HG02973 (cell line): ENCODE measurements at regions not wholly inside any gene's neighbourhood (a gene's known extent, or its start where the extent isn't known, plus 50 kb on each side); places are given as distances from the start of the nearest gene placed in this dataset.

Experiments used
- ATAC-seq: cut with Tn5 transposase; IDR thresholded peaks from one replicate; pipeline ENCODE4 v1.9.1; 2021; ENCODE audit warnings: moderate library complexity; ENCODE audit not compliant: unreplicated experiment

DNA sequence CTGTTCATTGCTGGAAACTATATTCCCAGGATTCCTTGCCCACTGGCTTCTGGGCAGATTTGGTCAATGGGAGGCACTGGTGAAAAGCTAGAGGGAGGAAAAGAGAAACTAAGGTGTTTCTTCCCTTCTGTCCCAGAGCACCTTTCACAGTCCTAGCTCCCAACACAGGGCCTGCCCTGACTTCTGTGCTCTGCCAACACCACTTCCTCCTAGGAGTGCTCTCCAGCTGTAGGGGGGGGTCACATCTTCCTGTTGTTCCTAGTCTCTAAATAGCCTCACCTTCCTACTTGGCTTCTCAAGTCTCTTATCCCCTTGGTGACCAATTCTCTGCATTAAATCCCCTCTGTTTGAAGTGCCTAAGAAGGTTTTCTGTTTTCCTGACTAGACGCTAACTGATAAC, 115.4 kb downstream of the ADRB2 start:
- no peak for ATAC-seq

DNA sequence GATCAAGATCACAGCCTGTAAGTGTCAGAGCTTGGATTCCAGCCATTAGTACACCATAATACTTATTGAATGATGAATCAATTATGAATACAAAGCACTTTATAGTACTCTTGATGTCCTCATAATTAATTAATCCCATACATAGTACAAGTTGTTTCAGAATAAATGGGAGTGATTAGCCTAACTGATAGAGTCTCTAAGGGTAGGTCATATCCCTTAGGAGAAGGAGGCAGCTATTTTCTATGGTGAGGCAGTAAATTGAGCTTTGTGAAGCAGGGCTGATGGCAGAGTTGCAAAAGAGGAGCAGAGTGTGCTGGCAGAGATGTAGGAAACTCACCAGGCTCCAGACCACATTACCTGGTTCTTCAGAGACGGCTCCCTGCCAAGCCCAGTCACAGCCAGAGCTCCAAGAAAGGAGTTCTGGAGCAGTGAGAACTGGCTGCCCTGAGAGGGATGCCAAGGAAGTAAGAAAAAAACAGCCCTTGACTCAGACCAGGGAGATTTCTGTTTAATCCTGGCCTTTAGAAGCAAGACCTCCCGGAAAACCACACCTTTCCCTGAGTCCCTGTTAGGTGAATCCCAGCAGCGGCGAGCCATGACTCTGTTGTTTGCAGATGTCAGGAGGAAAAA, 112.9 kb downstream of the SH3TC2 start:
- no peak for ATAC-seq

DNA sequence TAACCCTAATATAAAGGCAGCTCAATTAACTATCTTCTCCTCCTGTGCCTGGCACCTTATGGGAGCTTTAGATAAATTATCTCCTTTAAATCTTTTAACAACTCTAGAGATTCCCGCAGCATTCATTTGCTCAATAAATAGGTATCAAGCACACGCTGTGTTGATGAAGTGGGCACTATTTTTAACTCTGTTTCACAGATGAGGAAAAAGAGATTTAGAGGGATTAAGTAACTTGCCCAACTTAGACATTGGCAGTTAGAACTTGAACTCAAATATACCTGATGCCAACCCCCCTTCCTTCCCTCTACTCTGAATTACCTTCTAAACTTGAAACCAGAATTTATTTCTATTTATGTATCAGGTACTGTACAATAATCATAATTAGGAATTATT, 112.4 kb downstream of the SH3TC2 start:
- no peak for ATAC-seq

DNA sequence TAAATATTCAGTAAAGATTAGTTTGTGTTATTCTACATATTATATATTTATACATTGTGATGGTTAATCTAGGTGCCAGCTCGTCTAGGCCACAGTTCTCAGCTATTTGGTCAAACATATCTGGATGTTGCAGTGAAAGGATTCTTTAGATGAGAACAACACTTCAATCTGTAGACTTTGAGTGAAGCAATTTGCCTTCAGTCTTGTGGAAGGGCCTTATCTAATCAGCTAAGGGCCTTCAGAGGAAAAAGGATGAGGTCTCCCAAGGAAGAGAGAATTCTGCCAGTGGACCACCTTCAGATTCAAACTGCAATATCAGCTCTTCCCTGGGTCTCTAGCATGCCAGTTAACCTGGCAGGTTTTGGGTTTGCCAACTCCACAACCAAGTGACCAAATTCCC, 112.0 kb downstream of the SH3TC2 start:
- ATAC-seq: no peak

DNA sequence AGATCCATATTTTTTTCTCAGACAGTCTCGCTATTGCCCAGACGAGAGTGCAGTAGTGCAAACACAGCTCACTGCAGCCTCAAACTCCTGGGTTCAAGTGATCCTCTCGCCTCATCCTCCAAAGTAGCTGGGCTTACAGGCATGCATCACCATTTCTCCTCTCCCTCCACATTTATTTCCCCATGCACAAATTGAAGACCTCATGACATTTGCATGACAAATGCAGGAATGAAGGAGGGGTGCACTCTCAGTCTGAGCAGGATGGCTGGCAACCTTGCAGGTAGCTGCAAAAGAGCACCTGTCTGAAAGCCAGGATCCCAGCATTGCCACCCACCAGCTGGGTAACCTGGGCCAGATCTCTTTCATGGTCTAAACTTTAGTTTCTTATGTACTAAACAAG, 111.2 kb downstream of the SH3TC2 start:
- no peak for ATAC-seq

DNA sequence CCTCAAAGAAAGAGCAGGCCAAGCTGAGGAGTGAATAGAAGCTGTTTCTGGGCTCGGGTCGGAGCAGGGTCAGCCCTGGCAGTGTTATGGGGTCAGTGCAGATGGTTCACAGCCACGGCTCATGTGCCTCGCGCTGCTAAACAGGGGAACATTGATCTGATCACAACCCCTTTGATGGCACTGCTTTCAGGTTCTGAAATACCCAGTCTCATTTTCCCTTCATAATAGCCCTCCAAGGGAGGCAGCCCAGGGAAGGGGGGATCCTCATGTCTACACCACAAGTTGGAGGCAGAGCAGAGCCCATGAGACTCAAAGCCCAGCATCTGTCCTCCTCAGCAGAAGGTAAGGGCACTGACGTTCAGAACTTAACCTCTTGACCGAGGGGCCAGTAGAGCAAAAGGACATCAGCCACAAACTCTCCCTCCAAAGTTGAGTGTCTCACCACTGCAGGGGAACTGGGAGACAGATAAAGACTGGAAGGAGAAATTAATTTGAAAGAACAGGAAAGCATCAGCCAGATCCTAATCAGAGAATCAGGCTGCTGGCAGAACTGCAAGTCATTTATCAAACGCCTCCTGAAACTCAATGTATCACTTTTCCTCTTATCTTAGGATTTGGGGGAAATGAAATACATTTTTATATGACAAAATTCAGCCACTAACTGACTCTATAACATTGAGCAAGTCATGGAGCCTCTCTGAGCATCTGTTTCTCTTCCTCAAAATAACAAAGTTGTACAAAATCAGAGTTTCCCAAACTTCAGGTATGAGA, 110.6 kb downstream of the SH3TC2 start:
- no peak for ATAC-seq

DNA sequence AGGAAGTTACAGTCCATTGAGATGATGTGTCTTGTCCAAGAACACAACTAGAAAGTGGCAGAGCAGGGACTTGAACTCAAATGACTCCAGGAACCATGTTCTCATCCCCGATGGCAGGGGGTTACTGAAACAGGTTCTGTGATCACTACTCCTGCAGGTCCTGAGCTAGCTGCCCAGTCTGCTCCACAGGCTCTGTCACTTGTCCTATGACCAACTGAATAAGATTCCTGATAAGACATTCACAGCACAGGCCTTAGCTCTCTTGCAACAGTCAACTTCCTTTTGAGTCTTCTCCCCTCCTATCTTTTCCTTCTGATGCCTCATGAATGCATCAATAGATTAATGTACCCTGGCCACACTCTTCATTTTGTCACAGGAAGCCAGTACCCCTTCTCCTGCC, 109.2 kb downstream of the SH3TC2 start:
- ATAC-seq: no peak
